Fibroblast of villous mesenchyme (primary cell): ENCODE measurements at regions not wholly inside any gene's neighbourhood (a gene's known extent, or its start where the extent isn't known, plus 50 kb on each side); places are given as distances from the start of the nearest gene placed in this dataset.

Experiments
- DNase-seq: peaks from one replicate; pipeline ENCODE4 v3.0.0-alpha.2; 2010; ENCODE audit warnings: low read depth
- H3K4me3 ChIP-seq: 2 replicates; pipeline ENCODE4 v1.5.1; 2011; ENCODE audit warnings: low read depth, mild to moderate bottlenecking, low read length
- CTCF ChIP-seq: IDR thresholded peaks from 2 replicates; pipeline ENCODE4 v1.5.1; 2012; ENCODE audit warnings: low read depth, mild to moderate bottlenecking, low read length; ENCODE audit not compliant: insufficient read depth

DNA sequence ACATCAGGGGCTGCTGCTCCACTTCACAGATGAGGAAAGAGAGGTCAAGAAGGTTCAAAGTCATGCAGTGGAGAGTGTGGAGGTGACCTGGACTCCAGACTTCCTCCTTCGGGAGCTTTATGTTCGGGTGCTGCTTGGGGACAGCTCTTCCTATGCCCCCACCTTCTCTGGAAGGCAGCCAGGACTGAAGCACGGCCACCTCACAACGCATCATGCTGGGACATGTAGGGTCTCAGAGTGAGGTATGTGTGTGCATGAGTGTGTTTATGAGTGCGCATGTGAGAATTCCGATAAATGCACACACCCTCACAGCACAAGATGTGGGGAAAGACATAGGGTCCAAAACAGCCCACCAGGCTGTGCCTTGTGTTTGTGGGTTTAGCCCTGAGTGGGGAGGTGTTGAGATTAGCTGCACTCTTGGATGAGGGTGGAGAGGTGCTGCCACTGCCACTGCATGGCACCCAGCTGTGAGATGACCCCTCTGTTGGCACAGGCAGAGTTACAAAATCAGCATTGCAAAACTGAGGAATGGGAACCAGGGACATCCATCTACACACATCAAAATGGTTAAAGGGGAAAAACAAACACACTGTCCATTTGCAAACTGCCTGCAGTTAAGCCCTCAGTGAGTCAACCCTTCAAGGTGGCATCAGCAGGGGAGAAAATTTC, 367.4 kb downstream of the SEC14L1 start:
- DNase-seq: no peak
- TF ChIP-seq CTCF: no peak
- H3K4me3 ChIP-seq: no peak overlapping the region

- no peak for DNase-seq
- no peak overlapping the region for H3K4me3 ChIP-seq
- TF ChIP-seq CTCF: no peak
Observed at GRCh38 chr17:77509089-77509488, 368.3 kb downstream of the SEC14L1 start.

DNA sequence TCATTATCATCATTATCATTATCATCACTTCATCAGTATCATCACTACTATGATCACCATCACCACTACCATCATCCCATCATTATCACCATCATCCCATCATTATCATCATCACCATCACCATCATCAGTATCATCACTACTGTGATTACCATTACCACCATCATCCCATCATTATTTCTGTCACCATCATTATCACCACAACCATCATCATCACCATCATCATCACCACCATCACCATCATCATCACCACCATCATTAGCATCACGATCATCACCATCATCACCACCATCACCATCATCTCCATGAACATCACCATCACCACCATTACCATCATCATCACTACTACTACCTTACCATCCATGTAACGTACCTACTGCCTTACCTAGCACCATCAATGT, 368.8 kb downstream of the SEC14L1 start:
- DNase-seq: no peak
- H3K4me3 ChIP-seq: no peak overlapping the region
- no peak for TF ChIP-seq CTCF

DNA sequence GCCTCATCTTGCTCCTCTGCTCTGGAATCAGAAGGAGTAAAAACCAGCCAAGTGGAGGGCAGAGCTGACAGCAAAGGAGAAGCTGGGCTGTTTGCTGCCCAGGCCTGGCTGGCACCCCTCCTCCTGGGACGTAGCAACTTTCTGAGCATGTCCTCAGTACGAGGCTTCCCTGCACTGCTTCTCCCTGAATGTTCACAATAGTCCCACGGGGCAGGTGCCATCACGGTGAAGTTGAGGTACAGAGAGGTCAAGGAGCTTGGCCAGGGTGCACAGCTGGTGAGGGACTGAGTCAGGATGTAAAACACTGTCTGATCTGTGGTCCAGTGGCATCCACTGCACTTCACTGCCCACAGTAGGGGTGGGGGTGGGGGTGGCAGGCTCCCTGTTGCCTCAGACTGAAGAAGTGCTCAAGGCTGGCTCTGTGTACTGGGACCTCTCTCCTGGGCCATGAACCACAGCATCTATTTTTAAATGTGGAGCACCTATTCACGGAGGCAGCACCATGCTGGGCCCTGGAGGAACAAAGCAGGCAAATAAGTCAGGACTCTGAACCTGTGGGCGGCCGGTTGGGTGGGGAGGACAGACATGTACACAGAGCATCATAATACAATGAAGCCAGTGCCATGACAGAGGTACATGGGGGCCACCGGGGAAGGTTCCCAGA, 369.5 kb downstream of the SEC14L1 start:
- DNase-seq: no peak
- no peak overlapping the region for H3K4me3 ChIP-seq
- TF ChIP-seq CTCF: no peak

- no peak for TF ChIP-seq CTCF
- no peak overlapping the region for H3K4me3 ChIP-seq
- DNase-seq: no peak
Observed at GRCh38 chr17:77511514-77512061, 370.8 kb downstream of the SEC14L1 start.

- no peak for TF ChIP-seq CTCF
- DNase-seq: peak; percentile 49
- no peak overlapping the region for H3K4me3 ChIP-seq
Observed at GRCh38 chr17:77512062-77512946, 371.5 kb downstream of the SEC14L1 start.
